GM12865 (cell line): ENCODE measurements at regions not wholly inside any gene's neighbourhood (a gene's known extent, or its start where the extent isn't known, plus 50 kb on each side); places are given as distances from the start of the nearest gene placed in this dataset.

Source experiments
- DNase-seq: peaks from one replicate; pipeline ENCODE4 v3.0.0; 2010; ENCODE audit warnings: low read depth
- H3K4me3 ChIP-seq: 2 replicates; pipeline ENCODE4 v1.5.1; 2011; ENCODE audit warnings: mild to moderate bottlenecking, low read depth, low read length, control low read depth
- CTCF ChIP-seq: IDR thresholded peaks from 2 replicates; pipeline ENCODE4 v1.5.1; 2011; ENCODE audit warnings: low read length, control low read depth, low read depth, inconsistent platforms; ENCODE audit not compliant: insufficient read depth; ENCODE audit errors: missing control alignments

- H3K4me3 ChIP-seq, result no peak overlapping the region
- TF ChIP-seq CTCF, result no peak
- no peak for DNase-seq
These were observed 219.4 kb upstream of the NRXN1 start for GRCh38 chr2:51251356-51251755.

GRCh38 chr2:51247252-51247805, 215.4 kb upstream of the NRXN1 start:
- no peak for DNase-seq
- no peak for TF ChIP-seq CTCF
- no peak overlapping the region for H3K4me3 ChIP-seq

GRCh38 chr2:51243892-51244535, 212.1 kb upstream of the NRXN1 start:
- TF ChIP-seq CTCF, result no peak
- no peak for DNase-seq
- H3K4me3 ChIP-seq, result no peak overlapping the region

- no peak for DNase-seq
These were observed 205.8 kb upstream of the NRXN1 start for GRCh38 chr2:51237626-51238271.

GRCh38 chr2:51232027-51232426, 200.1 kb upstream of the NRXN1 start:
- H3K4me3 ChIP-seq, result no peak overlapping the region
- TF ChIP-seq CTCF, result no peak
- DNase-seq, result no peak

More at GRCh38 chr2:51237626-51238271, 205.8 kb upstream of the NRXN1 start:
- H3K4me3 ChIP-seq, result no peak overlapping the region
- TF ChIP-seq CTCF, result no peak

GRCh38 chr2:51231071-51231470, 199.1 kb upstream of the NRXN1 start:
- DNase-seq, result no peak
- TF ChIP-seq CTCF, result no peak
- H3K4me3 ChIP-seq, result no peak overlapping the region
